ENCODE measurements at regions not wholly inside any gene's neighbourhood (a gene's known extent, or its start where the extent isn't known, plus 50 kb on each side); places are given as distances from the start of the nearest gene placed in this dataset.

- no peak for TF ChIP-seq CTCF (conservative IDR thresholded peaks at IDR 0.05; ENCODE audit: low read depth in 2 of 2)
- TF ChIP-seq POLR2AphosphoS5 (IDR thresholded peaks at IDR 0.05; ENCODE audit: low read depth): no peak
- no peak for TF ChIP-seq REST (IDR thresholded peaks at IDR 0.05; ENCODE audit: unreplicated experiment)
- no peak for TF ChIP-seq NANOG (IDR thresholded peaks at IDR 0.05; ENCODE audit: borderline replicate concordance)
- no peak for TF ChIP-seq CREB1 (CRISPR knock-in tag; IDR thresholded peaks at IDR 0.05; ENCODE audit: low read depth)
- TF ChIP-seq EZH2phosphoT487 (IDR thresholded peaks at IDR 0.05; ENCODE audit: unreplicated experiment): no peak
- no peak for TF ChIP-seq EZH2 (IDR thresholded peaks at IDR 0.05; ENCODE audit: low read depth, unreplicated experiment)
- TF ChIP-seq ZNF462 (CRISPR knock-in tag; IDR thresholded peaks at IDR 0.05): no peak
- TF ChIP-seq JUNB (IDR thresholded peaks at IDR 0.05; ENCODE audit: unreplicated experiment): no peak
- TF ChIP-seq ETS1 (IDR thresholded peaks at IDR 0.05): no peak
- no peak for TF ChIP-seq ZNF331 (CRISPR knock-in tag; IDR thresholded peaks at IDR 0.05; ENCODE audit: low read depth)
These were observed 61.4 kb upstream of the ZBTB7C start for GRCh38 chr18:48470484-48471180.
